A673 (cell line): ENCODE measurements at regions not wholly inside any gene's neighbourhood (a gene's known extent, or its start where the extent isn't known, plus 50 kb on each side); places are given as distances from the start of the nearest gene placed in this dataset.

Experiments
- CTCF ChIP-seq: fragments of 300-800, 200-600 bp; sonication (generic); conservative IDR thresholded peaks from 2 replicates; pipeline ENCODE4 v1.5.1; 2017; ENCODE audit warnings: low read depth, mild to moderate bottlenecking, antibody characterized with exemption, low read length, moderate library complexity, mixed read lengths
- EZH2 ChIP-seq: fragments of 200-600 bp; sonication (generic); IDR thresholded peaks from 2 replicates; pipeline ENCODE4 v1.6.1; 2017; ENCODE audit warnings: borderline replicate concordance, low read depth, mild to moderate bottlenecking, mixed read lengths, antibody characterized with exemption, low read length; ENCODE audit not compliant: poor library complexity, severe bottlenecking

- no peak for TF ChIP-seq CTCF
- TF ChIP-seq EZH2 = no peak
Measured at GRCh38 chr4:127155116-127155515, 477.6 kb upstream of the INTU start.
